Suprapubic skin (tissue), 2 donors: ENCODE measurements at regions not wholly inside any gene's neighbourhood (a gene's known extent, or its start where the extent isn't known, plus 50 kb on each side); places are given as distances from the start of the nearest gene placed in this dataset.

ENCODE experiments used
- EP300 ChIP-seq: sonication (generic); formaldehyde crosslinking; IDR thresholded peaks from one replicate; pipeline ENCODE4 v1.6.1; 2017; ENCODE audit warnings: antibody characterized with exemption
- POLR2A ChIP-seq, 2 donors: fragments of 450-650 bp; IDR thresholded peaks; one replicate each; pipeline ENCODE4 v1.6.1; 2017; ENCODE audit warnings: antibody characterized with exemption in 2 of 2, mild to moderate bottlenecking in 2 of 2, moderate library complexity in 2 of 2

- TF ChIP-seq POLR2A (IDR thresholded peaks at IDR 0.05), result no peak
- no peak for TF ChIP-seq EP300
These were observed 53.2 kb upstream of the CDK13 start for GRCh38 chr7:39896840-39897239.
